ENCODE measurements at regions not wholly inside any gene's neighbourhood (a gene's known extent, or its start where the extent isn't known, plus 50 kb on each side); places are given as distances from the start of the nearest gene placed in this dataset.

DNA sequence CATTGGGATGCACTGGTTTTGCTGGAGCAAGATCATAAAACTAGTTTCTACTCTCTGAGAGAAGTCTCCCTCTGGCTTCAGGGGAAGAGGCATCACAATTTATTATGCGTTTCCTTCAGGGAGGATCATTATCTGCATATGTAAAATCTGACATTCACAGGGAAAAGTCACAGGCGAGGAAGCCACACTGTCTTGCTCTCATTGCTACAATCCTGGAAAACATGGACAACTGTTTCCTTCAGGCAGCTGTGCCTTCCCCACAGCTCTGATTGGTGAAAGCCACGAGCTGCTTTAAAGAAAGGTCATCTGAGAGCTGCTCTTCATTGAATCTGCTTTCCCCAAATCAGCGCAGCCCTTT lies 397.8 kb downstream of the MED10 start:
- TF ChIP-seq, protein P1, sequence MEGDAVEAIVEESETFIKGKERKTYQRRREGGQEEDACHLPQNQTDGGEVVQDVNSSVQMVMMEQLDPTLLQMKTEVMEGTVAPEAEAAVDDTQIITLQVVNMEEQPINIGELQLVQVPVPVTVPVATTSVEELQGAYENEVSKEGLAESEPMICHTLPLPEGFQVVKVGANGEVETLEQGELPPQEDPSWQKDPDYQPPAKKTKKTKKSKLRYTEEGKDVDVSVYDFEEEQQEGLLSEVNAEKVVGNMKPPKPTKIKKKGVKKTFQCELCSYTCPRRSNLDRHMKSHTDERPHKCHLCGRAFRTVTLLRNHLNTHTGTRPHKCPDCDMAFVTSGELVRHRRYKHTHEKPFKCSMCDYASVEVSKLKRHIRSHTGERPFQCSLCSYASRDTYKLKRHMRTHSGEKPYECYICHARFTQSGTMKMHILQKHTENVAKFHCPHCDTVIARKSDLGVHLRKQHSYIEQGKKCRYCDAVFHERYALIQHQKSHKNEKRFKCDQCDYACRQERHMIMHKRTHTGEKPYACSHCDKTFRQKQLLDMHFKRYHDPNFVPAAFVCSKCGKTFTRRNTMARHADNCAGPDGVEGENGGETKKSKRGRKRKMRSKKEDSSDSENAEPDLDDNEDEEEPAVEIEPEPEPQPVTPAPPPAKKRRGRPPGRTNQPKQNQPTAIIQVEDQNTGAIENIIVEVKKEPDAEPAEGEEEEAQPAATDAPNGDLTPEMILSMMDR (IDR thresholded peaks at IDR 0.05; ENCODE audit: low read depth, low read length, poor library complexity, severe bottlenecking), result no peak
- TF ChIP-seq EZH2phosphoT487 (IDR thresholded peaks at IDR 0.05; ENCODE audit: borderline replicate concordance, low read length), result no peak

Measured in DOHH2 (cell line).